ENCODE measurements at regions not wholly inside any gene's neighbourhood (a gene's known extent, or its start where the extent isn't known, plus 50 kb on each side); places are given as distances from the start of the nearest gene placed in this dataset.

DNA sequence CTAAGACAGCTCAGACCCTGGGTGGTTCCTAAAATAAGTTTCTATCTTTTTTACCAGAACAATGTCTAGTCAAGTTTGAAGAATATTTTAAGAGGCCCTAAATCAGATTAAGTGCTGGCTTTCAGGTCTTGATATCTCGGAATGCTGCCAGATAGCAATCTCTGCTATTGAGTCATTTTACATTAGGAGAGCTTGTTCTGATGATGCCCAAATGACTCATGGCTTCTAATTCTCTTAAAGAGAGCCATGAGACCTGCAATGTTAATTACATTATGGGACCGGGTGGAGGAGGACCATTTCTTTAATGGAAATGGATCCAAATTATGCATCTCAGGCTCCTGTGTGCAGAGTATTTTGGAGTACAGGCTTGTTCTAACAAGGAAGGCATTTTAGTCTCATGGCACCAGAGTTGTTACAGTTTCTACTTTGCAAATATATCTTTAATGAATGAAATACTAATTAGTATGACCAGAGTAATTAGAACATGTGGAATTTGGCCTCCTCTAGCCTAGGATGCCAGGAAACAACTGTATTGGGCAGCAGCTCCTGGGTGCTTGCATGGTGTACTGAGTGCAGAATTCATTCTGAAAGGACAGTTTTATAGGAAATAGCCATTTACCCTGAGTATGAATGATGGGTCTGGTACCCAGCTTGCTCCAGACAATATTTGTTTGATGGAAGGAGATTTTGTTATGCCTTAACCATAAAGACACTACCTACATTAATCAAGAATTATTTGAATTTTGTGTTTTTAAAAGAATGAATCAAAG, 94.0 kb upstream of the SULT1C3 start:
- DNase-seq, result no peak

DNA sequence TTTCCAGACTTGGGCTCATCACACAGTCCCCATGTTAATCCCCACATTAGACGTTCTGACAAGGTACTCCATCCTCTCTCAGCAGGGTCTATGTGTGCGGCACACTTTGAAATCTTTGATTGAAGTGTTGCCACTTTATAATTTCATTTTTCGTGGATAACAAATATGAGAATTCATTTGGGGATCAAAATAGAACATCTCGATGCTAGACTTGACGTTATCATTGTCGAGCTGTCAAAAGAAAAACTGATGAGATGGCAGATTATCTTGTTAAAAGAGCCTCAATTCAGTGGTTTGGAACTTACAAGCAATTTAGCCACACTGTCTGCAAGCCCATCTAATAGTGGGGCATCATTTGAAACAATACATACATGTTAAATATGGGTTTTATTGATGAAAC, 91.2 kb upstream of the SULT1C3 start:
- no peak for DNase-seq

DNA sequence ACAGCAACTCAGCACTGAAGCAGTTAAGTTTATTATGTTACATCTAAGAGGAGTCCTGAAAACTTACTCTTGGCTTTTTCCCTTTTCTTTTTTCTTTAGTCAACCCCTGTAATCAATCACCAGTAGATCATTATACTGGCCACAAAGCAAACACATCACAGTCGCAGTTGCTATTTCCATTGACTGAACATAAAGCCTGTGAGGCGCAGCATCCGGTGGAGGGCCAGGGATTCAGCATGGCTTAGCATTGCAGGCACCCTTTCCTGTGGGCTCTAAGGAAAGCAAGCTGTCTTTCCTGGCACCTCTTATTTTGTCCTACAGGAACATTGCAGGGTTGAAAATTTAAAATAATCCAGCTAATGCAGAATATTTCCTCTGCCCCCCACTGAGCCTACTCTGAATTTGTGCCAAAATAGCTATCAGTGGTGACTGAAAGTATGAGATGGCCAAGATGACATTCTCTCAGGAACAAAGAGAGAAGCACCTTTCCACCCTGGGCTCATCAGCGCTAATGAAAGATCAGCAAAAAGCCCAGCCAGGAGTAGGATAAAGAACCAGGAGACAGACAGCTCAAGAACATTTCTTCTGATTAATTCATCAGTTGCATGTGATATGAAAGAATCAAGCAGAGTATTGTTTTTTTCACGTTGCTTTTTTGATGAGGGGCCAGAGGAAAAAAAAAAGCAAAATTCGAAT, 85.3 kb upstream of the SULT1C3 start:
- peak; percentile 81 for DNase-seq

- no peak for DNase-seq
Observed at GRCh38 chr2:108161298-108161697, 78.5 kb upstream of the SULT1C3 start.

GRCh38 chr2:108164318-108164717, 75.5 kb upstream of the SULT1C3 start:
- no peak for DNase-seq

DNA sequence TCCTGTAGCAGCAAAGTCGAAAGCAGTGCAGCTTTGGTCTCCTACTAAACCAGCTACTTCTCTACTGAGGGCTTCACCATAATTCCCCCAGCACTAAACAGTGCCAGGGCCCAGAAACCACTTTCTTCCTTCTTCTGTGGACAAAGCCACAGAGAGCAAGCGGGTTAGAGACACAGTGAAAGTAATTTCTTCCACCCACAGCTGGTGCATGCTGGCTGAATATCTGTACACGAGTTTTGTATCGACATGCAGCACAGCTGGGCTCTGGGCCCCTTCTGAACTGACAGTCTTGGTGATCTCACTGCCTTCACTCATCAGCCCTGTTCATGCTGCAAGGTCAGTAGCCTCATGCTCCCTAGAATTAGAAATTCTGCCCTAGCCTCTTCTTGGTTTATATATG, 74.0 kb upstream of the SULT1C3 start:
- no peak for DNase-seq

- no peak for DNase-seq
Observed at GRCh38 chr2:108167699-108168098, 72.1 kb upstream of the SULT1C3 start.

DNA sequence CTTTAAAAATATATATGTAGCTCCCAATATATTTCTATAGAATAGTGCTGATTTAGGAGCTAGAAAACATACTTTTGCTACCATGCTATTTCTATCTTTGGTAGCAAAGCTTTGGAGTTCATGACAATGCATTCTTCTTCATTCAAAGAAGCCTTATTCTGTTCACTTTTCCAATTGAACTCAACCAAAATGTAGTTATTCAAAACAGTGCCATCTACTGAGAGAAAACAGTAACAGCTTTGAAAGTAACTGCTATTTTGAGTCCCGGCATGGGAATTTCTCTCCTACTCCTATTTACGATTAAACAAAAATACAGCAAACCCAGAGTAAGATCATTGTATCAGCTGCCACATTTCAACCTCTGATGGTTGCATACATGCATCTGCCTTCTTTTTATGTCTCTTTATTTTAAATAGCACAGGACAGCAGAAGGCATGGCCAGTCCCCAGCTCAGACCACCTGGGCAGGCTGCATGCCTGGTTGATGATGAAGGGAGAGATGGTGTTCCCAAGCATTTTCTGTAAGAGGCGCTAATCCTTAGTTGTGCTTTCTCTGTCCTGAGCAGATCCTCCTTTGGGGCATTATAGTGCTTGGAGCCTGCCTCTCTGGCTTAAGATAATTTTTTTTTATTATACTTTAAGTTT, 69.7 kb upstream of the SULT1C3 start:
- no peak for DNase-seq

- no peak for DNase-seq
Observed at GRCh38 chr2:108171657-108172056, 68.1 kb upstream of the SULT1C3 start.

- DNase-seq, result no peak
Observed at GRCh38 chr2:108182489-108182888, 57.3 kb upstream of the SULT1C3 start.

- DNase-seq, result peak; percentile 18
Observed at GRCh38 chr2:108184419-108184818, 55.3 kb upstream of the SULT1C3 start.

DNA sequence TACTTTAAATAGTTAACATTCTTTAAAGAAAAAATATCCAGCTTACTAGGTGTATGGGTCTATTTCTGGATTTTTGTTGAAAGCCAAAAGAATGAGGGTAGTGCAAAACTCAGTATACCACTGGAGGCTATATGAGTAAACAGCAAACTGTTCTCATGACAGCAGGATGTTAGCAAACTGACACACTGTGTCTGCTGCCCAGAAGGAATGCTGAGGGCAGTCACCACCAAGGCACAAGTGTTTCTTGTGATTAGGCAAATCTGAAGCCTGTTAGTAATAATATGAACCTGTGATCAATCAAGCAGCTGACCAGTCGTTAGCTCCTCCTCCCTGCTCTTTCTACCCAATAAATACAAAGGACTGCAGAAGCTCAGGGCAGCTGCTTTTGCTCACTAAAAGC, 50.5 kb upstream of the SULT1C3 start:
- DNase-seq, result no peak

Measured in DMS153 (cell line).